Fibroblast of lung (primary cell): ENCODE measurements at regions not wholly inside any gene's neighbourhood (a gene's known extent, or its start where the extent isn't known, plus 50 kb on each side); places are given as distances from the start of the nearest gene placed in this dataset.

Source experiments
- CTCF ChIP-seq, 2 donors: IDR thresholded peaks in 1 of 2; conservative IDR thresholded peaks in 1 of 2; 1 replicate in 1 of 2; 2 replicates in 1 of 2; pipeline ENCODE4 v1.5.1; 2011 to 2012; ENCODE audit warnings: low read length in 2 of 2, control low read depth in 1 of 2, inconsistent platforms in 1 of 2, low read depth in 1 of 2, mild to moderate bottlenecking in 1 of 2
- EZH2 ChIP-seq: IDR thresholded peaks from 2 replicates; pipeline ENCODE4 v1.5.1; 2012; ENCODE audit warnings: low read length, control low read depth, mild to moderate bottlenecking; ENCODE audit errors: missing control alignments

DNA sequence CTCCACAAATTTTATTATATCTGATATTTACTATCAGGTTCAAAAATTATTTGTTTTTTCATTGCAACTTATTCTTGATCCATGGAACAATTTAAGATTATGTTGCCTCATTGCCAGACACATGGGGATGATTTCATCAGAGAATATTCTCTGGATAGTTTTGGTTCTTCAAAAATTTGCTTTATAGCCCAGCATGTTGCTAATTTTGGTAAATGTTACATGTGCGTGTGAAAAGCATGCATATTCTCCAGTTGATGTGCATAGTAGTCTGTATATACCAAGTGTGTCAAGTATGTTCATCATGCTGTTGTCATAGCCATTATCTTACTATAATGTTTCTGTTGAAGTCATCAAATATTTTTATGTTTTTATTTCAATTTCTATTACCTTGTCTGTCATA is 122.3 kb downstream of the RFC3 start:
- TF ChIP-seq CTCF (conservative IDR thresholded peaks at IDR 0.05 in 1 of 2, IDR thresholded peaks at IDR 0.05 in 1 of 2; ENCODE audit: low read depth in 1 of 2, low read length in 2 of 2), result no peak
- no peak for TF ChIP-seq EZH2
